IMR-90 (cell line): ENCODE measurements at regions not wholly inside any gene's neighbourhood (a gene's known extent, or its start where the extent isn't known, plus 50 kb on each side); places are given as distances from the start of the nearest gene placed in this dataset.

ENCODE experiments used
- ATAC-seq: fragments of 200-7000 bp; cut with Tn5 transposase; 2 replicates; pipeline ENCODE4 v1.9.1; 2020; ENCODE audit warnings: low read depth, mild to moderate bottlenecking, moderate library complexity
- BruUV-seq: library from RNA; stranded (reverse); fragments of 400-500 nt; replicated peaks from 2 replicates; lab custom pipeline; 2021; lab: Mats Ljungman, UMichigan
- CTCF ChIA-PET: fragments of 300-600 bp; formaldehyde crosslinking; extraction: SDS; loops from one replicate; lab custom pipeline; 2021; ENCODE audit warnings: antibody characterized with exemption; lab: Yijun Ruan, JAX
- POLR2A ChIA-PET: fragments of 300-600 bp; sonication (Branson Sonifier 250); formaldehyde crosslinking; loops from one replicate; lab custom pipeline; 2022; ENCODE audit warnings: antibody characterized with exemption; ENCODE audit not compliant: unreplicated experiment; lab: Charles Lee
- DNase-seq: peaks from one replicate; pipeline ENCODE4 v3.0.0; 2013
- H2AFZ ChIP-seq: replicated peaks from 2 replicates; pipeline ENCODE3; 2013; ENCODE audit warnings: low read length, mild to moderate bottlenecking; ENCODE audit not compliant: poor library complexity
- H2AK5ac ChIP-seq: 2 replicates; pipeline ENCODE4 v1.6.1; 2013; ENCODE audit warnings: low read depth, low read length, inconsistent platforms
- H2AK9ac ChIP-seq: replicated peaks from 2 replicates; pipeline ENCODE3; 2013; ENCODE audit warnings: mild to moderate bottlenecking, low read depth, low read length, moderate library complexity; ENCODE audit not compliant: poor library complexity
- H2BK120ac ChIP-seq: 2 replicates; pipeline ENCODE4 v1.6.1; 2013; ENCODE audit warnings: low read depth, low read length, inconsistent platforms
- H2BK15ac ChIP-seq: 3 replicates; pipeline ENCODE4 v1.6.1; 2013; ENCODE audit warnings: low read depth, low read length, inconsistent platforms
- H2BK20ac ChIP-seq: 2 replicates; pipeline ENCODE4 v1.6.1; 2013; ENCODE audit warnings: low read depth, mild to moderate bottlenecking, inconsistent platforms, low read length, moderate library complexity
- H2BK5ac ChIP-seq: 2 replicates; pipeline ENCODE4 v1.6.1; 2013; ENCODE audit warnings: mild to moderate bottlenecking, low read depth, low read length, inconsistent platforms; ENCODE audit not compliant: poor library complexity, severe bottlenecking
- H3K14ac ChIP-seq: replicated peaks from 2 replicates; pipeline ENCODE4 v1.6.1; 2013; ENCODE audit warnings: low read depth, low read length, inconsistent platforms
- H3K18ac ChIP-seq: 2 replicates; pipeline ENCODE4 v1.6.1; 2013; ENCODE audit warnings: low read depth, low read length, control low read depth
- H3K23ac ChIP-seq: 2 replicates; pipeline ENCODE4 v1.6.1; 2013; ENCODE audit warnings: low read depth, low read length, inconsistent platforms
- H3K27ac ChIP-seq: 2 replicates; pipeline ENCODE4 v1.5.1; 2013; ENCODE audit warnings: mild to moderate bottlenecking, control low read depth, low read length; ENCODE audit not compliant: insufficient read depth
- H3K27me3 ChIP-seq: 2 replicates; pipeline ENCODE4 v1.6.1; 2013; ENCODE audit warnings: low read length; ENCODE audit not compliant: control insufficient read depth, insufficient read depth
- H3K36me3 ChIP-seq: 2 replicates; pipeline ENCODE4 v1.6.1; 2013; ENCODE audit warnings: low read length, mixed read lengths; ENCODE audit not compliant: control insufficient read depth, insufficient read depth
- H3K4ac ChIP-seq: 2 replicates; pipeline ENCODE4 v1.6.1; 2013; ENCODE audit warnings: low read depth, low read length, inconsistent platforms
- H3K4me1 ChIP-seq: 2 replicates; pipeline ENCODE4 v1.6.1; 2013; ENCODE audit warnings: low read length, mixed read lengths; ENCODE audit not compliant: control insufficient read depth, insufficient read depth
- H3K4me2 ChIP-seq: 2 replicates; pipeline ENCODE4 v1.6.1; 2013; ENCODE audit warnings: low read depth, mild to moderate bottlenecking, control low read depth, low read length, moderate library complexity
- H3K4me3 ChIP-seq: 2 replicates; pipeline ENCODE4 v1.5.1; 2013; ENCODE audit warnings: low read depth, mild to moderate bottlenecking, control low read depth, low read length, moderate library complexity; ENCODE audit not compliant: insufficient read depth
- H3K56ac ChIP-seq: 2 replicates; pipeline ENCODE4 v1.6.1; 2013; ENCODE audit warnings: low read length, inconsistent platforms; ENCODE audit not compliant: insufficient read depth; ENCODE audit errors: extremely low read depth
- H3K79me1 ChIP-seq, 2 experiments: 2 replicates each; pipeline ENCODE4 v1.6.1; 2013; ENCODE audit warnings: low read length in 2 of 2, inconsistent platforms in 1 of 2, low read depth in 1 of 2
- H3K9ac ChIP-seq: 2 replicates; pipeline ENCODE4 v1.6.1; 2013; ENCODE audit warnings: low read depth, low read length, control low read depth
- H3K9me1 ChIP-seq: 2 replicates; pipeline ENCODE4 v1.6.1; 2013; ENCODE audit warnings: low read length, inconsistent platforms; ENCODE audit not compliant: insufficient read depth
- H3K9me3 ChIP-seq: 2 replicates; pipeline ENCODE4 v1.6.1; 2013; ENCODE audit warnings: low read length; ENCODE audit not compliant: control insufficient read depth, insufficient read depth
- H4K20me1 ChIP-seq: 2 replicates; pipeline ENCODE4 v1.6.1; 2013; ENCODE audit warnings: low read length, inconsistent platforms; ENCODE audit not compliant: insufficient read depth
- H4K5ac ChIP-seq: 2 replicates; pipeline ENCODE4 v1.6.1; 2013; ENCODE audit warnings: mild to moderate bottlenecking, low read depth, low read length, control low read depth
- H4K8ac ChIP-seq, 2 experiments: 2 replicates each; pipeline ENCODE4 v1.6.1; 2013; ENCODE audit warnings: low read depth in 2 of 2, low read length in 2 of 2, control low read depth in 1 of 2, inconsistent platforms in 1 of 2
- H4K91ac ChIP-seq: 2 replicates; pipeline ENCODE4 v1.6.1; 2013; ENCODE audit warnings: low read depth, low read length, inconsistent platforms; ENCODE audit not compliant: insufficient read depth
- BHLHE40 ChIP-seq: fragments of 150-350 bp; IDR thresholded peaks from 2 replicates; pipeline ENCODE4 v1.6.1; 2016; ENCODE audit warnings: mild to moderate bottlenecking, low read depth, low read length
- ELK1 ChIP-seq: fragments of 150-350 bp; IDR thresholded peaks from 2 replicates; pipeline ENCODE4 v1.6.1; 2016; ENCODE audit warnings: low read depth, mild to moderate bottlenecking, low read length, moderate library complexity, borderline replicate concordance
- FOS ChIP-seq: fragments of 150-350 bp; IDR thresholded peaks from 2 replicates; pipeline ENCODE4 v1.6.1; 2016; ENCODE audit warnings: low read depth, low read length
- MAFK ChIP-seq: IDR thresholded peaks from 2 replicates; pipeline ENCODE4 v1.6.1; 2012; ENCODE audit warnings: low read depth, low read length, improper control_type of control experiment
- MAZ ChIP-seq: IDR thresholded peaks from 2 replicates; pipeline ENCODE4 v1.6.1; 2012; ENCODE audit warnings: low read depth, mild to moderate bottlenecking, low read length, improper control_type of control experiment, moderate library complexity, borderline replicate concordance
- MXI1 ChIP-seq: IDR thresholded peaks from 2 replicates; pipeline ENCODE4 v1.6.1; 2012; ENCODE audit warnings: low read depth, mild to moderate bottlenecking, low read length, moderate library complexity, borderline replicate concordance
- NFE2L2 ChIP-seq: fragments of 150-350 bp; IDR thresholded peaks from 2 replicates; pipeline ENCODE4 v1.6.1; 2016; ENCODE audit warnings: low read depth, mild to moderate bottlenecking, low read length
- RAD21 ChIP-seq: IDR thresholded peaks from 2 replicates; pipeline ENCODE4 v1.6.1; 2012; ENCODE audit warnings: low read length, improper control_type of control experiment
- WGBS, 2 experiments: methylation state at CpG; one replicate each; pipeline versions ENCODE4 v1.1.5 to v1.1.7; 2013; ENCODE audit warnings: missing lambda C conversion rate in 2 of 2; ENCODE audit not compliant: insufficient read length in 1 of 2; ENCODE audit errors: extremely low coverage in 2 of 2; 5-methylcytosine and 5-hydroxymethylcytosine counted together
- dilution Hi-C: fragments of 300-500 bp; cut with HindIII; formaldehyde crosslinking; loops from one replicate; pipeline ENCODE4 v1.14.3; 2018; ENCODE audit warnings: low sequenced_read_pairs; ENCODE audit not compliant: unreplicated experiment
- in situ Hi-C: fragments of 300-500 bp; cut with MboI; formaldehyde crosslinking; loops from 3 replicates; pipeline ENCODE4 v1.14.3; 2019; ENCODE audit warnings: low sequenced_read_pairs, inconsistent platforms, mixed read lengths
- intact Hi-C: fragments of 100-400 bp; cut with micrococcal nuclease; formaldehyde crosslinking; loops from 2 replicates; pipeline ENCODE4 v1.10.0; 2022

GRCh38 chr7:81632418-81632817 is 137.4 kb downstream of the HGF start:
- Histone ChIP-seq H4K8ac (peak overlapping the region in 1 of 2 experiments; percentile 8; a peak in 1 of 4 replicates), H3K4ac (0 out of 2 replicates have a peak overlapping the region, but pooled peaks have one; percentile 36), H3K18ac (peak overlapping the region; percentile 10; the same call in 1 of the 2 replicates), H2AFZ (no peak overlapping the region), H4K91ac (0 out of 2 replicates have a peak overlapping the region, but pooled peaks have one; percentile 17), H2AK9ac (no peak overlapping the region), H3K36me3 (no peaks in the 10 kb centered on the region), H3K27ac (no peak overlapping the region), H2BK5ac (no peak overlapping the region), H4K20me1 (no peaks in the 10 kb centered on the region), H3K9me3 (no peaks in the 10 kb centered on the region), H2AK5ac (no peak overlapping the region), H2BK20ac (peak overlapping the region; percentile 51), H3K23ac (no peak overlapping the region), H3K56ac (no peak overlapping the region), H2BK120ac (no peak overlapping the region), H2BK15ac (peak overlapping the region; percentile 53; the same call in 1 of the 3 replicates), H3K4me2 (no peak overlapping the region), H3K27me3 (no peaks in the 10 kb centered on the region), H3K9ac (no peak overlapping the region), H4K5ac (no peak overlapping the region), H3K14ac (no peak overlapping the region), H3K4me1 (no peaks in the 10 kb centered on the region; the same call in 1 of the 2 replicates), H3K79me1 (no peaks in the 10 kb centered on the region), H3K9me1 (no peaks in the 10 kb centered on the region), H3K4me3 (no peak overlapping the region)
- ATAC-seq (no peak), DNase-seq (peak; percentile 37)
- TF ChIP-seq MAFK (peak; percentile 22; the same call in 1 of the 2 replicates), ELK1 (no peak), RAD21 (no peak), NFE2L2 (no peak), MAZ (no peak), MXI1 (no peak), BHLHE40 (no peak), FOS (no peak)
- BruUV-seq: no TSS peak
- no CpG with 5 or more reads among the region's 1 CpG for WGBS, 2 experiments
- in situ Hi-C loops: no loop called here
- ChIA-PET CTCF (no interaction called here), POLR2A (no interaction called here)
- dilution Hi-C loops: no loop called here
- intact Hi-C loops: no loop called here
